GM19397 (cell line): ENCODE measurements at regions not wholly inside any gene's neighbourhood (a gene's known extent, or its start where the extent isn't known, plus 50 kb on each side); places are given as distances from the start of the nearest gene placed in this dataset.
A peak's percentile ranks its signal among the peaks of the same experiment; 100 is the strongest.

ENCODE experiments used
- ATAC-seq: cut with Tn5 transposase; IDR thresholded peaks from one replicate; pipeline ENCODE4 v1.9.1; 2021; ENCODE audit warnings: mild to moderate bottlenecking, moderate library complexity; ENCODE audit not compliant: unreplicated experiment

DNA sequence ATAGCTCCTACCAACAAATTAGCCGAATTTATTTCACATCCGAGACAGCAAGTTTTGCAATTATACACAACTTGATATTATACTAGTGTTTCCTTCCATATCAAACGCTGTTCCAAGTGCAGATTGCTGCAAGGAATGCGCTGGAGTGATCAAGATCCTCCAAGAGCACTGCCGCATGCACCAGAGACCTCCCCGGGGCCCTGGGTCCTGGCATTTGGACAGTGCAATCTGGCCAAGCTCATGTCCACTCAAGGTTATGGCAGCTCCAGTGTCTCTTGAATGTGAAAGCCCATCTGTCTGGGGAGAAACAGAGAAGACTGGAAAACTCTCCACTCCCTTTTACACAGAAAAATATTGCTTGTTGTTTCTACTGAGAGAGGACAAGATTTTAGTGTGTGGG is 111.9 kb downstream of the HSPH1 start:
- ATAC-seq: no peak

DNA sequence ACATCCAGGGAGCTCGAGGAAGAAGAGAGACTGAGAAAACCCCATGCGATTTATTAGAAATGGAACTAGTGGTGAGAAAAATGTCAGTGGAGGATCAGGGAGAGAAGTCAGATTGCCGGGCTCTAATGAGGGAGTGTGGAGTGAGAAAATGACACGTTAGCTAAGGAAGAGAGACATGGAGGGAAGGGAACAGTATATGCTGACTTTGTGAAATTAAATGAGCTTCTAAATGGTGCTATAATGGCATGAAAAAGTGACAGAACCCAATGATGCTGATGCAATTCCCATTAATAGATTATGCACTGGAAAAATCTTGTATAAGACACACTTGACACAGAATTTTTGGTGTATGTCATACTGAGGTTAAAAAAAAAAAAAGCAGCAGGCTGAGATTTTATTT is 112.6 kb downstream of the HSPH1 start:
- ATAC-seq: no peak

DNA sequence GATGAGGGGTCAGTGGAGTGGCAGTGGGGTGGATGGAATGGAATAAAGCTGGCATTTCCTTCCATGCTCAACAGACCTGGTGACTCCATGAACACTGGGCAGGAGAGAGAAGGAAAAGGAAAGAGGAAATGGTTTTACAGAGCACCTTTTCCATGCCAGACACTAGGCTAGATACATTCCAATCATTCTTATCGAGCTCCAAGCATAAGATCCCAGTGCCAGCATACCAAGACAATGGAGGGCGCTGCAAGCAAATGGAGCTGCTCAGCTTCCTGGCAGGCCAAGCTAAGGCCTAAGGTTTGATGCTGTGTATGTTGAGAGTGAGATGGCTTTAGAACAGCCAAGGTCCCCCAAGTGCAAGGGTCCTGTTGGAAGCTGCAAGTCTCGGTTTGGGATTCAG is 113.2 kb downstream of the HSPH1 start:
- no peak for ATAC-seq

DNA sequence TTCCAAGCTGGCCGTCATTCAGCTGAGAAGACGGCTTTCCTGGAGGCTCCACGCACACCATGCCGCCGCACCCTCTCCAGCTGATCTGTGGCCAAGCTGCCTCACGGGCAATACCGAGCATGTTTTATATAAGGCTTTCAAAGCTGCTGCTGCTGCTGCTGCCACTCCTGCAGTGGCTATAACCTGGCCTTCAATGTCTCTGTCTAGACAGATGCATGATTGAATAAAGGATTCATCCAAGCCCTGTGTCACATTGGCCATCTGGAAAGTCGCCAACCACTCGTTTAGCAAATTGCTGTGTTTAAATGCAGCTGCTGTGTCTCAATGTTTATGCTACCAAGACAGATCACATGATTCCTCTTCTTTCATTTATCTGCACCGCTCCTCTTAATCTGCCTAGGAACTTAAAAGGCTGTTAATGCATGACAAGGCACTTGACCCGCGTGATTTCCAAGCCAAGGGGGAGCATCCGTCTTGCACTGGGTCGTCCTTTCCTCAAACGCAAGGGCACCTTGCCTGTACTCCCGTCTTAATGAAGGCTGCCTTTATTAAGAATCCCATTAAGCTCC is 114.3 kb downstream of the TEX26 start:
- ATAC-seq: no peak

DNA sequence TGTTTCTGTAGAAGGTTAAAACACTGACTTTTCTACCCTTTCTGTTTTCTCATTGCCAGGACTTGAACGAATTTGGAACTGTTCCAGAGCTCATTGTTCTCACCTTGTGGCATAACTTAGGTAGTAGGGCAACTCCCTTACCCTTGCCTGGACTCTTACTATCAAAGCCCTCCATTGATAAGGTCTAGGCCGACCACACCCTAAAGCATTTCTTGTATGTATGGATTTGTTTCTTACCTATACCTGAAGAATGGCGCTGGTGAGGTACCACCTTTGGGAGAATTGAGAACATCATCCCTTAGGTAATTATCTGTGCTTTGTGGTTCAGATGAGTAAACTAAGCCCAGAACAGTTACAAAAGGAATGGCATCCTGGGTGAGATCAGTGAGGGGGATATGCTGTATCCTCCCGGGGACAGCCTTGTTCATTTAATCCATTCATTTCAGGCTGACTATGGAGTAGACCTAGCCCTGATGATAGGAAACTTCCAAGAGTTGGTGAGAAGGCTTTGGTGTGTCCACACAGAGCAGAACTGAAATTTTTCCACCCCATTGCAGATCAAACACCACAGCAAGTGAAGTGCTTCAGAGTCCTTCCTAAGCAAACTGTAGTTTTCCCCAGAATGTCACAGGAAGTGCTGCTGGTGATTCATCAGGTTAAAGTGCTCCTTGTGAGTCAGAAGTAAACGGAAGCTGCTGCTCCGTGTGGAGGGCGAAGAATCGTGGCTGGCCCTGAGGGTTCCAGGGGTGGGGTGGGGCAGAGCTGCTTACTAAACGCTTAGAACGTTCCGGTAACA is 113.0 kb downstream of the TEX26 start:
- no peak for ATAC-seq

DNA sequence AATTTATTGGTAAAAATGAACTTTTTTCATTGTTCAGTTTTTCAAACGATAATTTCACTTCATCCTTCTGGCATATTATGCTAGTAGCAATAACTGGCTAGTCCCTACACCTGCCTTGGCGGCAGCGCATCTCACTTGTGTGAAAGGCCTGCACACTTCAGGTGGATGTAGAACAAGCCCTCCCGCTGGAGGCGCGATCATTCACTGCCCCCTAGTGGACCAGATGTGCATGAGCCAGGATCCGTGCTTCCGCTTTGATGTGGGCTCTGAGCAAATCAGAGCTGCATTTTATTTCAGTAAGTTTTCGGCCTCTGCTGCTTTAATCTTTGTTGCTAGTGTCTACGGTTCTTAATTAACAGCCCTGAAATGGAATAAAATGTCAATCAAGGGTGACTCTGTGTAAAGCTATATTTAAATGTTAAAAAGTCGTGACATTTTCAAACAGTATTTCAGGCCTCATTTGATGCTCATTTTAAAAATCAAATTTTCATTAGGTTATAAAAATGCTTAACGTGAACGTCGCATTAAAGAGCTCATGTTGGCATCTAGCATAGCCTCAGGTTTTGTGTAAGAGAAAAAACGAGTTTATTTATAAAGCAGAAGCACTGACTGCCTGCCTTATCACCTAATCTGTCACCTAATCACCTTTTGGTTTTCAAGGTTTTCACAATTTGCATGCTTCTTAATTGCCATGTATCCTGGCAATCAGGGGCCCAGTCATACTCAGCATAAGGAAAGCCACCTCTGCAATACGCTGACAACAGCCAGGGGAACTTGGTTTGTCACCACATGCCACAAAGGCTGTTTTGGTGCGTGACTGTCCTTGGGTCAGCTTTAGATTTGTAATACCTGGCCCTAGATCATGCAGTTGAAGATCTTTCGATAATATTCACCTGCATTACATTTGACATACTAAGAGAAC is 112.2 kb downstream of the TEX26 start:
- ATAC-seq: peak; percentile 95

DNA sequence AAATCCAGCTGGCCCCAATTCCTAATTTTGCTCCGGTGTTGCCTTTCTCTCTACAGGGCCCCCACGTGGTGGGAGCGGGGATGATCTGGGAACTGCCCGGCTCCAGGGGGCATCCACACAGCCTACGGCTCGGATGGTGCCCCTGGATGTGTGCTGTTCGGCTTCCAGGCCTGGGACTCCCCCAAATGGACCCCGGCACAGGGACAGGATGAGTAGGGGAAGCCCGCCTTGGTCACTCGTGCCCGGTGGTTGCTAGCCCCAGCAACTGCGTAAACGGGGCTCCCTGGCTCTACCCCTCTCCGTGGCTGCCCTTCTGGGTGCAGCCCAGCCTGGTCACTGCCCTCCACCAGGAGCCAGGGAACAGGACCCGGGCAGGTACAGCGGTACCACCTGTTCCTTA is 111.5 kb downstream of the TEX26 start:
- ATAC-seq: peak; percentile 5

DNA sequence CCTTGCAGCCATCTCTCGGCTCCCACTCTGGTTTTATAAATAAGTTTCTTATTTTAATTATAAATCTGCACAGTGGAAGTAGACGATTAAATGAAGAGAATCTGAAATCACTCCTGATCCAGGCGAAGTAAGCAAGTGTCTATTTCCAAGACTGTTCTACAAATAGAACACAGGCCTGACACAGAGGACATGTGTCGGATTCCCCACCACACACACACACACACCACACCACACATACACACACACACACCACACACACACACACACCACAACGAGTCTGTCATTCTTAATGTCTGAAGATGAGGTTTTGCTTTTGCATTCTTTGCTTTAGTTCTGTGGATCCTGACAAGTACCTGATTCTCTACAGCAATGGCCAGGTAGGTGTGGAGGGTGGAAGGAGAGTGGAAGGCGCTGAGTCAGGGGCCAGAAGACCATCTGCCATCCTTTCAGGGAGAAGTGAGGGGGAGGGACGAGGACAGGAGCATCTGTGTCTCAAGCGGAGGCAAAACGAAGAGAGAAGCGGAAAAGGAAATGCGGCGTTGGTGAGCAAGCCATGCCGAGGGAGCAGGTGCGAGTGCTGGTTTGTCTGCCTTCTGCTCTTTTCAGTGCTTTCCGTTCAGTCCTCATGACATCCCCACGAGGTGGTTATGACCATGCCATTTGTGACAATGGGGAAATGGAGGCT is 110.2 kb downstream of the TEX26 start:
- no peak for ATAC-seq

DNA sequence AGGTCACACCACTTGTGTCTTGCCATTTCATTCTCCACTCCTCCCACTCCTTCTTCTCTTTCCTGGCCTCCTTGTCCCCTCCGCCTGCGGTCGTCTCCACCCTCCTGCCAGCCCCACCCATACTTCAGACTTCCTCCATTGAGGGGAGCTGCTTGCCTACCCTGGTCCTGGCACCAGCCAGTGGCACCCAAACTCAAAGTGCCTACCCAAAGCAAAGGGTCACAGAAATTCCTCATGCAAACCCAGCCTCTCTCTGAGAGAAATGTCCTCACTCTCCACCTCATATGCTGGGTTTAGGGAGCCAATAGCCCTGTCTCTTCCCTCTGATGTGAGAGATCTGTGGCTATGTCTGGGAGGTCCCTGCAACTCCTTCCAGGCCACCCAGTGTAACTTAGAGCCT is 109.6 kb downstream of the TEX26 start:
- no peak for ATAC-seq

DNA sequence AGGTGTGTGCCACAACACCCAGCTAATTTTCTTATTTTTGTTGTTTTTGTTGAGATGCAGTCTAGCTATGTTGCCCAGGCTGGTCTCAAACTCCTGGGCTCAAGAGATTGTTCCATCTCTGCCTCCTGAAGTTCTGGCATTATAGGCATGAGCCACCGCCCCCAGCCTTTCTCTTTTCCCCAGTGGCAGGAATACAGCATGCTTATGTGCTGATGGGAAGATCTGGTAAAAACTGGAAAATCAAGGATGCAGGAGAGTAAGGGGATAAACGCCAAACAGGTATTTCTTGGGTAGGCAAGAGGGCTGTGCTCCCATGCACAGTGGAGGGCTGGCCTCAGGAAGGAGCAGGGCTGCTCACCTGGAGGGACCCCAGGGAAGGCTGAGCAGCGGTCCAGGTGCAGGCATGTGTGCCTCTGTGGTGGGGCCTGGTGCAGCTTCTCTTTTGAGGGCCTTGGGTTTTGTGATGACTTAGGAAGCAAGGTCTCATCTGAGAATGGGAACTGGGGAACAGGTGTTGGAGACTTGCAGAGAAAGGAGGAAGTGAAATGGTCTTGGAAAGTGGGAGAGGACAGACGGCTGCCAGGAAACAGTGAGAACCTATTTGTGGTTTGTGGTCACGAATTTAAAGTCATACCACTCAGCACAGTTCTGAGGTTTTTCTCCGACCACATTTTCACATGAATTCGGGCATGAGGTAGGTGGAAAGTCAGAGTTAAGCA is 106.5 kb downstream of the TEX26 start:
- ATAC-seq: peak; percentile 59

DNA sequence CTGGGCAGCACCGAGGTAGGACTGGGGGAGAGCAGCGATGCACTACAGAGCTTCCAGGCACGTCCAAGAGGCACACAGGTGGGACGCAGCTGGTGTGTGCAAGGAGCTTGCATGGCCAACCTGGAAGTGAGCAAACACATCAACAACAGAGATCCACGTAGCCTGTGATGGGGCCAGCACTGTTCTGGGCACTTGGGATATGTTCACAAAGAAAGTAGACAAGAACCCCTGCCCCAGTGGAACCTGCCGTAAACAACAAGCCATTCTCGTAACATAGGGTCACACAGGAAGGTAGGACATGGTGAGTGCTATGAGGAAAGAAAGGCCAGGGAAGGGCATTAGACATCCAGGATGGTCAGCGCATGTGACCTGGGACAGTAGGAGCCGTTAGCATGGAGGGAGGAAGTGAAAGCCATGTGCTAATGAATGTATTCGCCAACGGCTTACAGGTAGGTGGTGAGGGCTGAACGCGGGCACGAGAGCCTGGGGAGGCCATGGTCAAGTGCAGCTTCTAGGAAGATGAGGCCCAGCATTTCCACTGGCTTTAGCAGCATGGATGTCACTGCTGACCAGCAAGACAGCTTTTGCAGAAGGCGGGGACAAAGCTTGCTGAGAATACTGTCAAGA is 105.5 kb downstream of the TEX26 start:
- no peak for ATAC-seq

DNA sequence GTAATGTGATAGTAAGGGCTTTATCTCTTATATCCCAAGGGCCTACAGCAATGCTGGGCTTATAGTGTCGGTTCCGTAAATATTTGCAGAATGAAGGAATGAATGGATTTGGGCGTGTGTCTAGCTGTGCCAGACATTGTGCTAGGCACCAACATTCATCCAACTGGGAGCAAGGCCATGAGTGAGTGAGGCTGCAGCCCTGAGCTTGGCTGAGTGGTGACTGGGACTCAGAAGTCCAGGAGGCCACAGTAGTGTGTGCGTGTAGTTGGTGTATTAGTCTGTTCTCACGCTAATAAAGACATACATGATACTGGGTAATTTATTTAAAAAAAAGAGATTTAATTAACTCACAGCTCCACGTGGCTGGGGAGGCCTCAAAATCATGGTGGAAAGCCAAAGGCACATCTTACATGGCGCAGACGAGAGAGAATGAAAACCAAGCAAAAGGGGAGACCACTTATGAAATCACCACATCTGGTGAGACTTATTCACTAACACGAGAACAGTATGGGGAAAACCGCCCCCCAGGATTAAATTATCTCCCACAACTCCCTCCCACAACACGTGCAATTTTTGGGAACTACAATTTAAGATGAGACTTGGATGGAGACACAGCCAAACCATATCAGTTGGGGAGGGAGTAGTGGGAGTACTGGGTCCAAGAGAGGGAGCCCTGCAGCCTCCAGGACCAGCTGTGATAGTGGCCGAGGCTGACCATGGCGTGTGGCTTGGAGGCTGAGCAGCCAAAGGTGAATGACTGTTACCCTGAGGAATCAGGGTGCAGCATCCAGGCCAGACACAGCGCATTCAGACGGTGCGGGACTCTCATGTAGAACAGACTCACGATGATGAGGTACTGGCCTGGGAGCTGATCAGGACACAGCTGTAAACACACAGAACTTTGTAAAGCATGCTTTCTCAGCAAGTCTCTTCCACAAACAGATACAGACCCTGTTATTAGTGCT is 104.6 kb downstream of the TEX26 start:
- ATAC-seq: no peak

DNA sequence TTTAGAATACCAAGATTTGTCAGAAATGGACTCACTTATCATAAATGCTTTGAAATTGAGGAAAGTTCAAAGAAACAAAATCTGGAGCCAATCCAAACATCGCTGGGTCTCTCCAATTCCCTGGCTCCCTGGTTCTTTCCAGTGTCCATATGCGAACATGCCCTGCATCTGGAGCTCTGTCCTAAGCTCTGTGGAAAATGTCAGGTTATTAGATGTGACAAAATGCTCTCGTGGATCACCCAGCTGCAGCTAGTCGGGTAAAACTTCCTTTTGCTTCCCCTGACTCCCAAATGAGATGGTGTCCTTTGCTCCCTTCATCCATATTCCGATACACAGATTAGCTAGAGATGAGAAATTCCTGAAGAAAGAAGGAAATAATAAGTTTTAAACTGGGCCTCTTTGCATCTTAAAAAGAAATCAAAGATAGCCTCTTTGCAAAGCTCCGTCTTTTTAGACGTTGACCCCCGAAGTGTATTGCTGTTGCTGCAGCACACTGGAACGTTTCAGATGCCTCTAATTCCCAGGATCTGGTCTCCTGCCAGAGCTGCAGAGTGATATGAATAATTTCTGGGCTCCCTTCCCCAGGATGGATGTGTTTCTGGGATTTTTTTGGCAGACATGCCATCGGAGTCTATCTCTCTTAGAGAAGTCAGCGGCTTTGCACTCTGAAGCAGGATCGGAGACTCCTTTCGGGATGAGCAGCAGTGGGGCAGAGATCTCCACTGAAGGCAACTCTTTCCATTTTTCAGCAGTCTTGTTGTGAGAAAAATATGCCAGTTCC is 102.9 kb downstream of the TEX26 start:
- no peak for ATAC-seq

DNA sequence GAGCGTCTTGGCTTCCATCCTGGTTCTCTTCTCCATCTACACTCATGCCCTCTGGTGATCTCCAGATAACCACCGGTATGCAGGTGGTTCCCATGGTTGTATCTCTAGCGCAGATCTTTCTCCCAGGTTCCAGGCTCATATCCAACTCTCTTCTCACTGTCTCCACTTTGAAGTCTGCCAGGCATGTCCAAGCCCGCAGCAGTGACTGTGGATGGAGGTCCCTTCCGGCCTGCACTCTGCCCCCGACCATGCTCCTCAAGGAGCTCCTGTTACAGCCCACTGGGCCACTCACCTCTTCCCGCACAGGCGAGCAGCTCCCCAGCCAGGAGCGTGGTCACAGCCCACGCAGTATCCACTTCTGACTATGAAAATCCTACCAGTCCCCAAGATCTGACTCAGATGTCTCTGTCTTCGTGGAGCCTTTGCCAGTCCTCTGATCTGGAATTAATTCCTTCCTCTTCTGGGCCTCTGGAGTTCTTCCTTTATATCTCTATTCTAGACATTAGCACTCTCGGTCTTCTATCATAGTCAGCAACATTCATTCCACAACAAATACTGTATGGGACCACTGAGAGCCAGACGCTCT is 100.2 kb downstream of the TEX26 start:
- ATAC-seq: no peak

DNA sequence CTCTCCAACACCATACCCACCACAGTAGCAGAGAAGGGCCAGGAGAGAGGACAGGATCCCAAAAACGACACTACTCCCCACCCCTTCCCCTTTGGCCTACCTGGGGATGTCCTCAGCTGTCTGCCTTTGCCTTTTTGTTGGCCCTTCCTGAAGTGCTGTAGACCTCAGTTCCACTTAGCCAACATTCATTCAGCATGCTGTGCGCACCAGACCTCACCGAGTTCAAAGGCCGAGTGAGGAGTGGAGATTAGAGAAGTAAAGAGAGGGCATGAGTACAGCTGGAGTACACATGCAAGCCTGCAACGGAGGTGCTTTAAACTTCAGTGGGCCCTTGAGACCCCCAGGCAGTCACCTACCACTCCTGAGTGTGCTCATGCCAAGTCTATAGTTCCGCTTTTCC is 99.0 kb downstream of the TEX26 start:
- no peak for ATAC-seq

DNA sequence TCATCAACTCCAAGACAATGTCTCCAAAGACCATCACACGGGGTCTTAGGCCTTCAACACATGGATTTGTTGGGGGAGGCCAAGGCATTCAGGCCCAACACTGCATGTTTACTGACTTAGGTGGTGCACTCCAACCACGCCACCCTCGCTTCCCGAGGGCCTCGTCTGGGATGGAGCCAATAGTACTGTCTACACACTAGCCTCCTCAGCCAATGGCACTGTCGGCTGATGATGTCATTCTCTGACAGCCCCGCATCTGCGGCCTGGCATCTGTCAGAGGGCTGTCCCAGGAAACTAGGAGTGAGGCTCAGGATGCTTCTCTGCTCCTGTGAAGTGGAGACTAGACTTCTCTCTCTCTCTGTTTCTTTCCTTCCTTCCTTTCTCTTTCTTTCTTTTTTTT is 96.6 kb downstream of the TEX26 start:
- ATAC-seq: no peak

DNA sequence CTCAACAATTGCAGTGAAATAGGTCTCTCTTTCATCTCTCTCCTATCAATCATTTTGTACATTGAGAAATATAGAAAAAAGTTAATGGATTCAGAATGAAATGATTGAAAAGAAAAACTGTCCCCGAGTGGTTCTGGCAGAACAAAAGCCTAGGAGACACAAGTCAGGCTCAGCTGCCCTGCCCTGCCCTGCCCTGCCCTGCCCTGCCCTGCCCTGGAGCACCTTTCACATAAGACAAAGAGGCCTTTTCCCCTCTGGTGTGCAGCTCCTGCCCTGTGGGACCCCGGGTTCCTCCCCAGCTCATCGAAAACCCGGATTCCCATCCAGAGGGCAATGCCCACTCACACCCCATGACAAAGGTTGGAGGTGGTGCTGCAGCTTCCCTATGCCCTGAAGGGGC is 94.7 kb downstream of the TEX26 start:
- ATAC-seq: no peak
